COLO668 (cell line): ENCODE measurements at regions not wholly inside any gene's neighbourhood (a gene's known extent, or its start where the extent isn't known, plus 50 kb on each side); places are given as distances from the start of the nearest gene placed in this dataset.
"Not testable (repeated sequence)": the region's sequence is repeated elsewhere in the genome, so short reads cannot be mapped to it uniquely, and the experiment has no call there.

Experiments used
- DNase-seq: peaks from one replicate; lab custom pipeline; 2025; ENCODE audit not compliant: unreplicated experiment; lab: John Stamatoyannopoulos, UW

- DNase-seq: no peak
Measured at GRCh38 chr6:149234051-149234962, 83.2 kb upstream of the TAB2 start.

- peak; percentile 22 for DNase-seq
Measured at GRCh38 chr6:149235130-149235561, 82.4 kb upstream of the TAB2 start.

GRCh38 chr6:149236589-149236988 is 80.9 kb upstream of the TAB2 start:
- DNase-seq: no peak

- no peak for DNase-seq
Measured at GRCh38 chr6:149237464-149237863, 80.0 kb upstream of the TAB2 start.

GRCh38 chr6:149239573-149240209 is 77.8 kb upstream of the TAB2 start:
- DNase-seq: no peak

GRCh38 chr6:149242883-149243282 is 74.6 kb upstream of the TAB2 start:
- DNase-seq: no peak

- DNase-seq: no peak
Measured at GRCh38 chr6:149244105-149244504, 73.4 kb upstream of the TAB2 start.

- no peak for DNase-seq
Measured at GRCh38 chr6:149246691-149247384, 70.7 kb upstream of the TAB2 start.

- DNase-seq: no peak
Measured at GRCh38 chr6:149247385-149247763, 70.1 kb upstream of the TAB2 start.

- not testable (repeated sequence) for DNase-seq
Measured at GRCh38 chr6:149248263-149248662, 69.2 kb upstream of the TAB2 start.

GRCh38 chr6:149248693-149249369 is 68.7 kb upstream of the TAB2 start:
- DNase-seq: no peak

GRCh38 chr6:149249370-149250357 is 67.8 kb upstream of the TAB2 start:
- no peak for DNase-seq

GRCh38 chr6:149250951-149251350 is 66.6 kb upstream of the TAB2 start:
- no peak for DNase-seq

GRCh38 chr6:149252622-149253021 is 64.9 kb upstream of the TAB2 start:
- no peak for DNase-seq

GRCh38 chr6:149254253-149254652 is 63.3 kb upstream of the TAB2 start:
- DNase-seq: no peak

GRCh38 chr6:149259753-149260152 is 57.8 kb upstream of the TAB2 start:
- no peak for DNase-seq

GRCh38 chr6:149260214-149260874 is 57.2 kb upstream of the TAB2 start:
- DNase-seq: no peak

- DNase-seq: no peak
Measured at GRCh38 chr6:149261364-149262040, 56.0 kb upstream of the TAB2 start.

GRCh38 chr6:149263321-149263720 is 54.2 kb upstream of the TAB2 start:
- no peak for DNase-seq
